GM12878 (cell line): ENCODE measurements at regions not wholly inside any gene's neighbourhood (a gene's known extent, or its start where the extent isn't known, plus 50 kb on each side); places are given as distances from the start of the nearest gene placed in this dataset.

ENCODE experiments used
- ATAC-seq: fragments of 200-7000 bp; cut with Tn5 transposase; 3 replicates; pipeline ENCODE4 v1.9.1; 2020; ENCODE audit warnings: mild to moderate bottlenecking, moderate library complexity
- BruUV-seq: library from RNA; stranded (reverse); fragments of 400-500 nt; replicated peaks from 2 replicates; lab custom pipeline; 2021; lab: Mats Ljungman, UMichigan
- CTCF ChIA-PET: fragments of 300-600 bp; sonication (Branson Sonifier 250); formaldehyde crosslinking; extraction: SDS; loops from one replicate; lab custom pipeline; 2021; ENCODE audit warnings: inconsistent platforms; lab: Yijun Ruan, JAX
- POLR2A ChIA-PET: fragments of 350-600 bp; formaldehyde crosslinking; extraction: SDS; loops from one replicate; lab custom pipeline; 2021; ENCODE audit warnings: inconsistent platforms; lab: Charles Lee
- RAD21 ChIA-PET: fragments of 300-600 bp; sonication (Branson Sonifier 250); formaldehyde crosslinking; loops from one replicate; lab custom pipeline; 2023; ENCODE audit warnings: antibody characterized with exemption; ENCODE audit not compliant: unreplicated experiment; lab: Charles Lee
- SMC1A ChIA-PET: fragments of 300-600 bp; sonication (Branson Sonifier 250); formaldehyde crosslinking; loops from one replicate; lab custom pipeline; 2023; ENCODE audit not compliant: unreplicated experiment, uncharacterized antibody; lab: Charles Lee
- DNase-seq: peaks from one replicate; pipeline ENCODE4 v3.0.0-alpha.2; 2011; ENCODE audit warnings: low read depth, low spot score
- FAIRE-seq: peaks from 3 replicates; lab custom pipeline; 2011; peaks lifted over from hg19 to GRCh38; lab: Jason Lieb, UNC
- H2AFZ ChIP-seq: 2 replicates; pipeline ENCODE4 v1.6.0; 2011; ENCODE audit warnings: low read depth, low read length, control low read depth; ENCODE audit not compliant: control insufficient read depth
- H3K27ac ChIP-seq: 2 replicates; pipeline ENCODE4 v1.5.1; 2011; ENCODE audit warnings: control low read depth; ENCODE audit not compliant: control insufficient read depth, insufficient read depth
- H3K27me3 ChIP-seq, 2 experiments: replicated peaks in 1 of 2; 2 replicates each; pipeline versions ENCODE4 v1.6.0 to v1.6.1; 2011; ENCODE audit warnings: low read length in 1 of 2; ENCODE audit not compliant: control insufficient read depth in 2 of 2, insufficient read depth in 2 of 2
- H3K36me3 ChIP-seq, 2 experiments: 2 replicates each; pipeline ENCODE4 v1.5.1; 2011; ENCODE audit warnings: low read length in 1 of 2; ENCODE audit not compliant: control insufficient read depth in 2 of 2, insufficient read depth in 2 of 2
- H3K4me1 ChIP-seq: 2 replicates; pipeline ENCODE4 v1.6.1; 2011; ENCODE audit warnings: mild to moderate bottlenecking, low read length, moderate library complexity, mixed read lengths; ENCODE audit not compliant: control insufficient read depth, insufficient read depth
- H3K4me2 ChIP-seq: 2 replicates; pipeline ENCODE4 v1.6.0; 2011; ENCODE audit warnings: control low read depth; ENCODE audit not compliant: control insufficient read depth, insufficient read depth
- H3K4me3 ChIP-seq: fragments of 200-600 bp; sonication (generic); 2 replicates; pipeline ENCODE4 v1.5.1; 2016
- H3K79me2 ChIP-seq: 2 replicates; pipeline ENCODE4 v1.6.0; 2011; ENCODE audit warnings: low read length; ENCODE audit not compliant: control insufficient read depth, insufficient read depth
- H3K9ac ChIP-seq: 2 replicates; pipeline ENCODE4 v1.8.0; 2011; ENCODE audit warnings: low read length, control low read depth, mixed read lengths; ENCODE audit not compliant: control insufficient read depth, insufficient read depth
- H3K9me3 ChIP-seq: replicated peaks from 3 replicates; pipeline ENCODE4 v1.5.1; 2011; ENCODE audit warnings: mild to moderate bottlenecking, low read length; ENCODE audit not compliant: control insufficient read depth, insufficient read depth
- H4K20me1 ChIP-seq: 2 replicates; pipeline ENCODE4 v1.6.0; 2011; ENCODE audit not compliant: control insufficient read depth, insufficient read depth
- ASH2L ChIP-seq: fragments of 300-600, 200-600 bp; sonication (generic); IDR thresholded peaks from 2 replicates; pipeline ENCODE4 v1.6.1; 2017; ENCODE audit warnings: low read depth, mild to moderate bottlenecking, borderline replicate concordance
- BCL11A ChIP-seq: IDR thresholded peaks from 2 replicates; pipeline ENCODE4 v1.6.1; 2011; ENCODE audit warnings: low read depth, low read length
- BHLHE40 ChIP-seq, 2 experiments: fragments of 450-650 bp in 1 of 2; IDR thresholded peaks; 2 replicates each; pipeline ENCODE4 v1.6.1; 2011 to 2017; ENCODE audit warnings: low read depth in 2 of 2, borderline replicate concordance in 1 of 2, improper control_type of control experiment in 1 of 2, low read length in 1 of 2, mild to moderate bottlenecking in 1 of 2
- HCFC1 ChIP-seq: fragments of 150-350 bp; IDR thresholded peaks from 2 replicates; pipeline ENCODE4 v1.6.1; 2014; ENCODE audit warnings: low read length
- HDAC2 ChIP-seq: fragments of 200-600 bp; sonication (generic); IDR thresholded peaks from 2 replicates; pipeline ENCODE4 v1.6.1; 2017
- NBN ChIP-seq: fragments of 450-650 bp; IDR thresholded peaks from 2 replicates; pipeline ENCODE4 v1.6.1; 2016
- NFXL1 ChIP-seq: fragments of 450-650 bp; IDR thresholded peaks from 2 replicates; pipeline ENCODE4 v1.6.1; 2017; ENCODE audit warnings: antibody characterized with exemption, mild to moderate bottlenecking, borderline replicate concordance
- POLR2AphosphoS5 ChIP-seq: IDR thresholded peaks from 2 replicates; pipeline ENCODE4 v1.6.1; 2011; ENCODE audit warnings: mild to moderate bottlenecking, low read length, inconsistent platforms
- RB1 ChIP-seq: fragments of 450-650 bp; formaldehyde crosslinking; IDR thresholded peaks from 2 replicates; pipeline ENCODE4 v1.6.1; 2017; ENCODE audit warnings: mild to moderate bottlenecking, borderline replicate concordance
- SPI1 ChIP-seq: IDR thresholded peaks from 2 replicates; pipeline ENCODE4 v1.6.1; 2011; ENCODE audit warnings: low read depth, mild to moderate bottlenecking, low read length, moderate library complexity, borderline replicate concordance; ENCODE audit not compliant: insufficient read depth
- SUZ12 ChIP-seq: fragments of 200-600 bp; sonication (generic); IDR thresholded peaks from one replicate; pipeline ENCODE4 v1.6.1; 2018; ENCODE audit warnings: antibody characterized with exemption, mild to moderate bottlenecking; ENCODE audit not compliant: unreplicated experiment
- WGBS: methylation state at CpG from one replicate; pipeline ENCODE4 v1.1.6; 2016; ENCODE audit warnings: low lambda C conversion rate; ENCODE audit not compliant: insufficient replicate concordance, insufficient coverage; ENCODE audit errors: missing lambda C conversion rate; 5-methylcytosine and 5-hydroxymethylcytosine counted together
- in situ Hi-C: fragments of 300-500 bp; cut with MboI; formaldehyde crosslinking; loops from 9 replicates; pipeline ENCODE4 v1.14.3; 2018; ENCODE audit warnings: mixed read lengths
- intact Hi-C: fragments of 100-400 bp; cut with micrococcal nuclease; formaldehyde crosslinking; loops from one replicate; pipeline ENCODE4 v1.14.2; 2022; ENCODE audit not compliant: unreplicated experiment
- TF ChIP-seq, protein P1 (sequence below): fragments of 450-650 bp; IDR thresholded peaks from 2 replicates; pipeline ENCODE4 v1.6.1; 2017; ENCODE audit warnings: mild to moderate bottlenecking, moderate library complexity
- TF ChIP-seq, protein P2 (sequence below): fragments of 450-650 bp; IDR thresholded peaks from 2 replicates; pipeline ENCODE4 v1.6.1; 2017; ENCODE audit warnings: mild to moderate bottlenecking, low read depth, inconsistent platforms; ENCODE audit not compliant: poor library complexity, severe bottlenecking

DNA sequence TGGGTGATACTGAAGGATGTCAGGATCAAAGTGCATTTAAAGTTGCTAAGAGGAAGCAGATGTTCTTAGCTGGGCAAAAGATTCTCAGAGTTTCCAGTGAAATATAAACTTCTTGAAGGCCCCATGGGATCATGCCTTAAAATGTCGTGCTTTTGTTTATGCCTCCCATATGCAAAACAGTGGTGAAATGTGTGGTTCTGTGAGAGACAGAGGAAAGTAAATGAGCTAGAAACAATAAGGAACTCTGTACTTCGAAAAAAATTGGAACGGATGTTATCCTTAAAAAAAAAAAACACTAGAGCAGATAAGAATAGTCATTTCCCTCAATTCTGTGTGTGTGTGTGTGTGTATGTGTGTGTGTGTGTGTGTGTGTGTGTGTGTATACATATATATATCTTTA, 497.0 kb upstream of the TBL1XR1 start:
- WGBS: 1% methylated on average over 3 of the region's 3 CpGs
- no peaks in the 10 kb centered on the region for H3K36me3 ChIP-seq
- no peak overlapping the region for H2AFZ ChIP-seq
- H3K9me3 ChIP-seq: no peaks in the 10 kb centered on the region
- no peak overlapping the region for H3K4me3 ChIP-seq
- no peak overlapping the region for H3K4me2 ChIP-seq
- SMC1A ChIA-PET: interaction anchor here (0.7 to 0.9 kb wide), 2 partner anchors 46 to 474 kb away, joined by 3 to 5 read pairs; no protein-coding TSS in a partner anchor
- BruUV-seq: no TSS peak
- H3K4me1 ChIP-seq: no peaks in the 10 kb centered on the region
- POLR2A ChIA-PET: interaction anchor here (0.7 kb wide), 2 partner anchors 82 to 772 kb away, joined by 3 read pairs; no protein-coding TSS in a partner anchor
- no peak for FAIRE-seq
- CTCF ChIA-PET: interaction anchor here (1.2 kb wide), 1 partner anchor 822 kb away, joined by 4 read pairs; no protein-coding TSS in a partner anchor
- RAD21 ChIA-PET: no interaction called here
- ATAC-seq: no peak
- H3K27me3 ChIP-seq: no peaks in the 10 kb centered on the region; a peak in 2 of 4 replicates
- no peaks in the 10 kb centered on the region for H3K79me2 ChIP-seq
- H4K20me1 ChIP-seq: no peaks in the 10 kb centered on the region
- in situ Hi-C loops: no loop called here
- DNase-seq: no peak
- no peak overlapping the region for H3K9ac ChIP-seq
- intact Hi-C loops: no loop called here
- TF ChIP-seq NFXL1 (no peak), SPI1 (no peak), NBN (no peak), HDAC2 (no peak), RB1 (no peak), SUZ12 (no peak), HCFC1 (no peak), BCL11A (no peak), POLR2AphosphoS5 (no peak), ASH2L (no peak), BHLHE40 (IDR thresholded peaks at IDR 0.05; ENCODE audit: borderline replicate concordance in 1 of 2, low read depth in 2 of 2, low read length in 1 of 2) (no peak)
- TF ChIP-seq, protein P1, sequence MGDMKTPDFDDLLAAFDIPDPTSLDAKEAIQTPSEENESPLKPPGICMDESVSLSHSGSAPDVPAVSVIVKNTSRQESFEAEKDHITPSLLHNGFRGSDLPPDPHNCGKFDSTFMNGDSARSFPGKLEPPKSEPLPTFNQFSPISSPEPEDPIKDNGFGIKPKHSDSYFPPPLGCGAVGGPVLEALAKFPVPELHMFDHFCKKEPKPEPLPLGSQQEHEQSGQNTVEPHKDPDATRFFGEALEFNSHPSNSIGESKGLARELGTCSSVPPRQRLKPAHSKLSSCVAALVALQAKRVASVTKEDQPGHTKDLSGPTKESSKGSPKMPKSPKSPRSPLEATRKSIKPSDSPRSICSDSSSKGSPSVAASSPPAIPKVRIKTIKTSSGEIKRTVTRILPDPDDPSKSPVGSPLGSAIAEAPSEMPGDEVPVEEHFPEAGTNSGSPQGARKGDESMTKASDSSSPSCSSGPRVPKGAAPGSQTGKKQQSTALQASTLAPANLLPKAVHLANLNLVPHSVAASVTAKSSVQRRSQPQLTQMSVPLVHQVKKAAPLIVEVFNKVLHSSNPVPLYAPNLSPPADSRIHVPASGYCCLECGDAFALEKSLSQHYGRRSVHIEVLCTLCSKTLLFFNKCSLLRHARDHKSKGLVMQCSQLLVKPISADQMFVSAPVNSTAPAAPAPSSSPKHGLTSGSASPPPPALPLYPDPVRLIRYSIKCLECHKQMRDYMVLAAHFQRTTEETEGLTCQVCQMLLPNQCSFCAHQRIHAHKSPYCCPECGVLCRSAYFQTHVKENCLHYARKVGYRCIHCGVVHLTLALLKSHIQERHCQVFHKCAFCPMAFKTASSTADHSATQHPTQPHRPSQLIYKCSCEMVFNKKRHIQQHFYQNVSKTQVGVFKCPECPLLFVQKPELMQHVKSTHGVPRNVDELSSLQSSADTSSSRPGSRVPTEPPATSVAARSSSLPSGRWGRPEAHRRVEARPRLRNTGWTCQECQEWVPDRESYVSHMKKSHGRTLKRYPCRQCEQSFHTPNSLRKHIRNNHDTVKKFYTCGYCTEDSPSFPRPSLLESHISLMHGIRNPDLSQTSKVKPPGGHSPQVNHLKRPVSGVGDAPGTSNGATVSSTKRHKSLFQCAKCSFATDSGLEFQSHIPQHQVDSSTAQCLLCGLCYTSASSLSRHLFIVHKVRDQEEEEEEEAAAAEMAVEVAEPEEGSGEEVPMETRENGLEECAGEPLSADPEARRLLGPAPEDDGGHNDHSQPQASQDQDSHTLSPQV: no peak
- TF ChIP-seq, protein P2, sequence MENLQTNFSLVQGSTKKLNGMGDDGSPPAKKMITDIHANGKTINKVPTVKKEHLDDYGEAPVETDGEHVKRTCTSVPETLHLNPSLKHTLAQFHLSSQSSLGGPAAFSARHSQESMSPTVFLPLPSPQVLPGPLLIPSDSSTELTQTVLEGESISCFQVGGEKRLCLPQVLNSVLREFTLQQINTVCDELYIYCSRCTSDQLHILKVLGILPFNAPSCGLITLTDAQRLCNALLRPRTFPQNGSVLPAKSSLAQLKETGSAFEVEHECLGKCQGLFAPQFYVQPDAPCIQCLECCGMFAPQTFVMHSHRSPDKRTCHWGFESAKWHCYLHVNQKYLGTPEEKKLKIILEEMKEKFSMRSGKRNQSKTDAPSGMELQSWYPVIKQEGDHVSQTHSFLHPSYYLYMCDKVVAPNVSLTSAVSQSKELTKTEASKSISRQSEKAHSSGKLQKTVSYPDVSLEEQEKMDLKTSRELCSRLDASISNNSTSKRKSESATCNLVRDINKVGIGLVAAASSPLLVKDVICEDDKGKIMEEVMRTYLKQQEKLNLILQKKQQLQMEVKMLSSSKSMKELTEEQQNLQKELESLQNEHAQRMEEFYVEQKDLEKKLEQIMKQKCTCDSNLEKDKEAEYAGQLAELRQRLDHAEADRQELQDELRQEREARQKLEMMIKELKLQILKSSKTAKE: no peak
- H3K27ac ChIP-seq: no peak overlapping the region
